A172 (cell line): ENCODE measurements at regions not wholly inside any gene's neighbourhood (a gene's known extent, or its start where the extent isn't known, plus 50 kb on each side); places are given as distances from the start of the nearest gene placed in this dataset.
A peak's percentile ranks its signal among the peaks of the same experiment; 100 is the strongest.

Source experiments
- DNase-seq: peaks from one replicate; pipeline ENCODE4 v3.0.0-alpha.2; 2015; ENCODE audit warnings: low spot score

DNA sequence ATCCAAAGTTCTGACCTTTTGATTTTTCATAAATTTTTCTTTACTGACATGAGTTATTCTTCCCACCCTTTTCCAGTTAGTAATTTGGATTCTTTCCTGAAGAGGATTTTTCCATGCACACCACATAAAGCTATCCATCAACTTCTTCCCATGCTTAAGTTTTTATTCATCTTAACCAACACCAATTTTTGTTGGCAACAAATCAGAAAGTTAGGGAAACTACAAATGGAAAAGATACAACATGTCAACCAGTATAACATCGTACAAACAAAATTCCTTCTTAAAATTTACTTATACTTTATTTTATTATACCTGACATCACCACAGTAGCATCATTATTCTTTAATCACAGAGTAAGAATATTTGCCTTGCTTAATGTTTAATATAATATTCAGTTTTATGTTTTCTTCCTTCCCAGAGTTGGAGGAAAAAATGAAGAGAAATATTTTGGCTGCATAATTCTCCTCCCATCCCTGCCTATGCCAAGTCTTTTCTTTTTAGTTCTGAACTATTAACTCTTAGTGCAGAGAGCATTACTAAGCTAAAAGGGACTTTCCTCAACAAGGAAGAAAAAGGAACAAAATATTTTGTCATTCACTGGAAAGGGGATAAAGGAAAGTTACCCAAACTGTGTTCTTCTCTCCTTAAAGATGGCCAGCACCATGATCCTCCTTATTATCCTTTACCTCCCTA, 67.5 kb upstream of the MEOX2 start:
- peak; percentile 8 for DNase-seq

DNA sequence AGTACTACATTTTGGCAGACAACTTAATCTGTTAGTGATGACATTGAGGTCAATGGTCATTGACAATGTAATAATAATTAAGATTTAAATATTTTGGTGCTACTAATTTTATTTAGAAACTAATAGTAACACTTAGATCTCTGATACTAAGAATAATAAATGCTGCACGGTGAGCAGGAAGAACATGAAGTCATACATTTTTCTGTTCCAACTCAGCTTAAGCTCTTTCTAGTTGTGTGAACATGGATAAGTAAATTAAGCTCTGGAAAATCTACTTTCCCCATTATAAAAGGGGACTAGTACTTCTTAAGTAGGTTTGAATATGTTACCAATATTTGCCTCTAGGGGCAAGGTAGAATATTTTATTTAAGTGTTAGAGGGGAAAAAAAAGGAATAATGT, 65.9 kb upstream of the MEOX2 start:
- DNase-seq = no peak

DNA sequence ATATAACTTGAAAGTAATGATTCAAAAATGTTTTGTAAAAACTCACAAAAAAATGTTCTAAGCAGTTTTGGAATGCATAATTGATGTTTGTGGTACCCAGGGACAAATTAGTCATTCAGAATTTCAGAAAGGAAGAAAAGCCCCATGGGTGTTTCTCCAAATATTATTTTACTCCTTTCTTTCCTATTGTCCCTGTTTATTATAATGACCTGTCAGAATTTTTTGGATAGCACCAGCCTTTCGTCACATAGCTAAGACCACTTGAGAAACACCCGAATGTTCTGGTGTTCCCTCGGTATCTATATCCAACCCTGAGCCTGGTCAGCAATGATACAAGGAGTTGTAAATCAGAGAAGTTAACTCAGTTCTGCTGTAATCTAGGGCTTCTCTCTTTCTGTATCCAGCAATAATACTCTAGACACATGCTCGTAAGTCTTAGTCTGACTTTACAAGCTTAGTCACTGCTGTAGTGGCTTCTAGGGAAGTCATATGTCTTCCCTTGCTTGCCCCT, 64.8 kb upstream of the MEOX2 start:
- DNase-seq = peak; percentile 50

DNA sequence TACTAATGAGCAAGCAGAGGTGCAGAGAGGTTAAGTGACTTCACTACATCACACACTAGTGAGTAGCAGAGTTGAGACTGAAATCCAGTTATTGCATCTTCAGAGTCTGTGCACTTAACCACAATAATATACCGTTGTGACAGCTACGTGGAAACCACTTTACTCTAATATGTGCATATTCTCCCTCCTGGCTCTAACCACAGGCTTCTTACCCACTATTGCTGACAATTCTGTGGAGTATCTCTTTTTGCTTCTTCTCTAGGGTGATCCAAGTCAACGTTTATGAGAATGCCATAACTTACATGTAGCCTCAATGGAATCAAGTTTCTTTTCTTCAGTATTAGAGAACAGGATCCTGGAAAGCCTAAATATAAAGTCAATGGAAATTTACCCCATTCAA, 64.2 kb upstream of the MEOX2 start:
- DNase-seq = peak; percentile 7

DNA sequence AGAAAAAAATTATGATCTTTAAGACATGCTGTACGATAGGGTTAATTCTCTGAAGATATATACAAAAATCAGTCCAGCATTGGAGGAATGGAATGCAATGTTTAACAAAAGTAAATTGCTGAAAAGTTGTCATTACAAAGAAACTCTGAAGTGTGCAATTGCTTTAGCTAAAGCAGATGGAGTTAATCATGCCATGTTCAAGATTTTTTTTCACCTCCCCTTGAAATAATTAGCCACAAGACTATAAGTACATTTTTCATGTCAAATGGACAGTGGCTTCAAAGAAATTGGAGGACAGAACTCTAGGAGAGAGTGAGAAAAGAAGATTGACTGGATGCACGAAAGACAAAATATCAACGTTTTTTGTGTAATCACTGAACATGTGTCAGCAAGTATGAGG, 63.1 kb upstream of the MEOX2 start:
- DNase-seq = no peak

DNA sequence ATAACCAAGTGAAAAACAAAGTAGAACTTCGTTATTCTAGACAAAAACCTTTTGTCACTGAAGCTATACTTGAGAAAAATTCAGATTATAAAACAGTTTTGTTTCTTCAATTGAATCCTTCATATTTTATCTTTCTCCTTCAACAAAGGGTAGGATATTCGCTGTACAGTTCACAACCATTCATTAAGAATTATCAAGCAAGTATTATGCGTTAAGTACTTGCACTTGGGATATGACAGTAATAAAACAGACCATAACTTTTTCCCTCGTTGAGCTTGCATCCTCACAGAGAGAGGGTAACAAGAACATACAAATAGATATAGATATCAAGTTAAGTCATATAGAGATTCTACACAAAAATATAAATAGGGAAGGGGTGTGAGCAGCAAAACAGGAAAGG, 61.2 kb upstream of the MEOX2 start:
- no peak for DNase-seq

DNA sequence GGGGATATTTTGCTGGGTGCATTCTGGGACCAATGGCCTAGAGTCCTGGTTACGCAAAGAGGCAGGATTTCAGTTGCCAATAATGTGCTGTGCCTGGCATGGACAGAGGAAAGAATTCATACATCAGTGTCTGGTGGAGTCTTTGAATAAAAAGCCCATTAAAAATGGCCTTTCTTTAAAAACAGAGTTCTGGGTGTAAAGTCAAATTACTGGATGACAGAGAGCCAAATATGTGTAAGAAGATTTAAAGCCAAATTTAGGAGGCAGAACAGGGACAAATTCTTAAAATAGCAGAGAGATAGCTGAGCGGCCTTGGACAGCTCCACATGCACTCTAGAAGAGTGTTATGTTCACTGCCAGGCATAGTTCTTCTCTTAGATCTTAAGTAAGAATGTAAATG, 60.8 kb upstream of the MEOX2 start:
- peak; percentile 11 for DNase-seq

DNA sequence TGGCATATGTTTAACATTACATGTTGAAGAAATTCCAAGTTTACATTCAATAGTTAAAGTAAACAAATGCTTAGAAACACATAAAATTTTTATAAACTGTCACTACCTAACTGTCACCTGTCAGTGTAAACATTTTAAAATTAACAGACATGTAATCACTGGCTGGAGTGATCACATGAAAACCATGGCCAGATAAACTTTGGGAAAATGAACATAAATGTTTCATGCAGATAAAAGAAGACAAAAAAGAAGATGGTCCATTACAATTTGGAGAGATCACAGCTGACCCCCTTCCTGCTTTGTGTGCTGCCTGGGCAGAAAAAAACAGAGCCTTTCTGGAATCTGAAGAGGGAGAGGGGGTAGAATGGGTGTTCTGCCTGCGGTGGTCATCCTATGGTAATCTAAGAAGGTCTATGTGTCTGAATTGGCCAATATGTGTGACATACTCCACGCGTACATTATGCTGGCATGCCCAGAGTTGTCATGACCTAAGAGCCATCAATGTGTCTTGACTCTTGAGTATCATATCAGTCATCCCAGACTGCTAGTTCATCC, 57.5 kb upstream of the MEOX2 start:
- DNase-seq = no peak

DNA sequence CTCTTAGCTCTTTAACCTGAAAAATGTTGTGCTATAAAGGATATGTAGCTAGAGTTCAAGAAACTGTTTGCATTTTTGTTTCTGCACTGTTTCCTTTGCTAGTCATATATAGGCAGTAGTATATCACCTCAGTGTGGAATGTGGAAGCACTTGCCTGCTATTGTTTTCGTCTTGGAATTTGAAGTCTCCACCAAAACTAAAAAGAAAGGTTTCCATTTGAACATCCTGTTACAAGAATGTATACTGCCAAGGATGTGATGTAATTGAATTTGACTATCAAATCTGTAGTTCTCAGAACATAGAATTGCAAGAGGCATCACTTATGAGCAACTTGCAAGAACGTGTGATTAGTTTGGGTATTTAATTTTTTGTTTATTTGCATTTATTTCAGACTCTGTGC, 51.1 kb upstream of the MEOX2 start:
- no peak for DNase-seq
